ENCODE measurements at regions not wholly inside any gene's neighbourhood (a gene's known extent, or its start where the extent isn't known, plus 50 kb on each side); places are given as distances from the start of the nearest gene placed in this dataset.

DNA sequence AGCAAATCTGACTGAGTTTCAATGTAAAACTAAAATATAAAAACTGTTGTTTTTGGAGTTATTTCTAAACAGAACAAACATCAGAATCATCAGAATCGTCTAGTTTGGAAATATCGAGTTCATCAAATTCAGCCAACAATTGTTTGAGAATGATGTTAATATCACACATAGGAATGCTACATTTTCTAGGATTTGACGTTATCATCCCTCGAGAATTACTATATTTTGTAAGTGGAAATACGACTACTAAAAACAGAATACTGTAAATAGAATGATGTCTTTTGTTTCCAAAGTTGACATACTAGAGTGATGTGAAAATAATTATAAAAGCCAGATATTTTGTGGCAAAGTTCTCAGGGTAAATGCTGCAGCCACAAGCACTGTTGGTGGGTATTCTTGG, 805.9 kb downstream of the TLE1 start:
- DNase-seq = no peak

DNA sequence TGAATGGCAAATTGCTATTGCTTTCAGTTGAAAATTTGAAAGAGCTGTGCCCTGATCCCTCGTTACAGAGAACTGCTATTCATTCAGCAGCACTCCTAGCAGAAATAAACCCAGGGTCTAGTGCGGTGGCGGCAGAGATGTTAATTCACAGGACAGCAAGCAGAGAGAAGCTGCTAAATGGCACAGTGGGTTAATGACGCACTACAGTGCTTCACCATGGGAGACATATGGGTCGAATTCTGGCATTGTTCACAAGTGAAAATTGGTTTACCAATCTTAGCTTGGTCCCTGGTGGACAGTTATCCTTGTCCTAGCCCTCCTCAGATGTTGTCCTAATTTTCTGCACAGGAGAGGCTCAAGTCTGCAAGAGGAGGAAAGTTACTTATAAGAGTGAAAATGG, 807.4 kb downstream of the TLE1 start:
- DNase-seq = no peak

DNA sequence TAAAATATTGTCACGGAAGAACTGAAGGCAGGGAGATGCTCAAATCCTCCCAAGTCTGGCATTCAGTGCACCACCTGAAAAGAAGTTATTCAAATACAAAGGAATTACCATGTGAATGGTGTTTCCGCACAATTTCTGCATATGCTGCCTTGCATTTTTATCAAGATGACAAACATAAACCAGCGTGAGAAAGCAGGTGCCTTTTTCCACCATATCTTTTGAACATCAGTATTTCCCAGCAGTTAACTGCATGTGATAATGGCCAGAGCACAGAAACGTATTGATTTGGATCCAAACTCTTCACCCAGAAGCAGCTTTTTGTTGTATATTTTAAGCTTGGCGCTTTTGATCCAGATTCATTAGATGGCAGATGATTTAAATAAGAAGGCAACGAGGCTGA, 808.0 kb downstream of the TLE1 start:
- DNase-seq = no peak

DNA sequence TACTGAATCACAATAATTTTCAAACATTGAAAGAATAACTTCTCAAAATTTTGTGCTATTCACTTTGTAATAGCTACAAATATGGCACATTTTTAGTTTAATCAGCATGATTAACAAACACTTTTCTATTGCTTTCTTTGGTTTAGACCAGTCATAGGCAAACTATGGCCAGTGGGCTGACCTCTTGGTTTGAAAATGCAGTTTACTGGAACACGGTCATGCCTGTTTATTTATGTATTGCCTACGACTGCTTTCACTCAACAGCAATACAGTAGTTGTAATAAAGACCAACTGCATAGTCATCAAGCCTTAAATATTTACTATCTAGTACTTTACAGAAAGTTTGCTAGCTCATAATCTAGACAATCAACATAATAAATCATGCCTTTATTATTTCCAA, 810.8 kb downstream of the TLE1 start:
- no peak for DNase-seq

DNA sequence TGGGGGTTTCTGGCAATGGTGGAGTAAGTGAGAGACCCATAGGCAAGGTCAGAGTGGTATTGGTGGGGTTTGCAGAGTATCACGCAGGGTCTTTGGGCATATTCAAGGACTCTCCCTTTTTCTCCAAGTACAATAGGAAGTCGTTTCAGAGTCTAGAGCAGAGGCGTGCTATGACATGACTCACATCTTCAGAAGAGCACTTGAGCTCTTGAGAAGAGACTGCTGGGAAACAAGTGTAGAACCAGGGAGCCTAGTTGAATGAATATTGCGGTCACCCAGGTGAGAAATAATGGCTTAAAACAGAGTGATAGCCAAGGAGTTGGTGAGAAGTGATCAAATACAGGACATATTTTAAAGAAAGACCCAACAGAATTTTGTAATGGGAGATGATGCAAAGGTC, 813.4 kb downstream of the TLE1 start:
- no peak for DNase-seq

DNA sequence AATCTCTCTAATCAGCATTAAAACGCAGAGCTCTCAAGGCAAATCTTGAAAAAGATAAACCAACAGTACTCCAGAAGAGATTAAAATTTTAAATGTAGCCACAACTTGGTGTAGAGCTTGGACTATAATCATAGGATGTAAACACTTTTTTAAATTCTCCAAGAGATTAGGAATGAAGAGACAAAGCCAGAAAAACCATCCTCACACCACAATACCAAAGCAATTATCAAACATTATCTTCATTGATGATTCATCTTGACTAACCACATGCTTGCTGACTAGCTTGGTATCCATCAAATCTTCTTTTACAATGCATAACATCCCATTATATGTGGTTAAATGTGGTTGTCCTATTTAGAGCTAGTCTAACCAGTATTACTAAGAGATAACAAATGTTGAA, 815.1 kb downstream of the TLE1 start:
- DNase-seq = no peak

DNA sequence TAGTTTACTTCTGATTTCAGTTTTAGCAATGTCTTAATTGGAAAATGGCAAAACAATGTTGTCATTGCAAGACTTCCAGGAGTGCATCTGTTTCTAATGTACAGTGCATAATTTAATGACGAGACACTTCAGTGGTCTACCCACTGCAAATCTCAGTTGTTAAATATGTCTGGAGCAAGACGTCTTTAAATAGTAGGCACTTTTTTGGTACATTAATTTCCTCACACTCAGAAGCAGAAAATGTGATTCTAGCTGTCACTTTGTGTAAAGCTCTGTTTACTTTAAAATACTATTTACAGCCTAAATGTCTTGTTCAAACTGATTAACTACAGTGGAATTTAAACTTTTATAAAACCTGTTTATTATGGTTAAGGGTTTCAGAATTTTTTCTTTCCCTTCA, 815.5 kb downstream of the TLE1 start:
- no peak for DNase-seq

DNA sequence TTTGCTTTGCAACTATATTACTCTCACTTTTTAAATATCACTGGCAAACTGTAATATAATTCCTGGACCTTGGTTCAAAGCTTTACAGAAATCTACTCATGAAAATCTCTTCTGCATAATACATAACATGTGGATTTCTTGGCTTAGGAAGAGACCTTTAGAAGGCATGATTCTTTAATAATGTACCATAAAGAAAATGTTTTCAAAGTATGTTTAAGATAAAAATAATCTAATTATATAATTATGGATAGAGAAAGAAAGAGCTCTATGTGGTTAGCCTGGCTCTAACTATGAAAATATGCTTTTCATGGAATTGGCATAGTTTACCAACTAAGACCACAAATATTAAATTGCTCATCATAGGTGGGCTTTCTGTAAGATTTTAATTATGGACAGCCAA, 817.8 kb downstream of the TLE1 start:
- DNase-seq = no peak

DNA sequence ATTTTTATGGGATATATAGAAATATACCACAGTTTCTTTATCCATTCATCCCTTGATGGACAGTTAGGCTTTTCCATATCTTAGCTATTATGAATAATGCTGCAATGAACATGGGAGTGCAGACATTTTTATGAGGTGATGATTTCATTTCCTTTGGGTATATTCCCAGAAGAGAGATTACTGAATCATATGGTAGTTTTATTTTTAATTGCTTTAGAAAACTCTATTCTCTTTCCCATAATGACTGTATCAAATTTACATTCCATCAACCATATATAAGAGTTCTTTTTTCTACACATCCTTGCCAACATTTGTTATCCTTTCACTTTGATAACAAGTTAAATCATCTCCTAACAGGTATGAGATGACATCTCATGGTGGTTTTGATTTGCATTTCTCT, 821.6 kb downstream of the TLE1 start:
- DNase-seq = no peak

DNA sequence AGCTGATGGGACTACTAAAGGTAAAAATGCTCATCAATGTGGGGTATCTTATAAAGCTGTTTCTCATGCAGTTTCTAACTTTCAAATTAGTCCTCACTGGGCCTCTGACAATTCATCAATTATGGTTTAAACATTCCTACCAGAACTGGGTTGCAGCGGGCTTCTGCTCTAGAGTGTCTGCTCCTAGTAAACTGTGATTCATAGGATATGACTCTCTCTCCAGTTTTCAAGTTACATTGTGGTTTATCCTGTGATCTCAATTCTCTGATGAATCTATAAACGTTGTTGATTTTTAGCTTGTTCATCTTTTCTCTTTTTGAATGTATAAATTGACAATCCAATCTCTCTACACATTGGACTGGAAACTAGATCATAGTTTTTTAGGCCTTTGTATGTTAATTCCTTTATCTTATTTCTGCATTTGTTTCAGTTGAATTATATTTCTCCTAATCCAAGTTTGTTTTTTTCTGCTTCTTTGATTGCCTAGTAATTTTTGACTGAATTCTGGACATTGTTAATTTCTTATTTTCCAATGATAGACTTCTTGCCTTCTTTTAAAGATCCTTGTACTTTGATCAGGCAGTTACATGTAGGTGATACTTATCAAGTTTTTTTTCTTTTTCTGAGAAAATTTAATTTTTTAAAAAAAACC, 822.6 kb downstream of the TLE1 start:
- no peak for DNase-seq

DNA sequence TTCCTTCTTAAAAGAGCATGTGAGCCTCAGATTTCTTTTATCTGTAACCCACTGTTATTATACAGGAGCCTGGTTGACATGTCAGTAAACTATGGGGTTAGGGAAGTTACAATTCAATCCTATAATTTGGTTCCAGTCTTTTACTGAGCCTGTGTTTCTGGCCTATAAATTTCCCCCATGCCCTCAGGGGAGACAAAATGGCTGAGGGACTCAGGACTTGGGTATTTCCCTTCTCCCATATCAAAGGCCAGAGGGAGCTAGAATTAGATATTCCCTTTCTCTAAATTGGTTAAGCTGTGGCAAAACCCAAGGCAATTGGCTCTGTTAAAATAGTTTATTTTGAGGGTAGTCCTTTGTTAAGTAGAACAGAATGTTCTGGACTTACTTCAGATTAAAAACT, 823.2 kb downstream of the TLE1 start:
- no peak for DNase-seq

DNA sequence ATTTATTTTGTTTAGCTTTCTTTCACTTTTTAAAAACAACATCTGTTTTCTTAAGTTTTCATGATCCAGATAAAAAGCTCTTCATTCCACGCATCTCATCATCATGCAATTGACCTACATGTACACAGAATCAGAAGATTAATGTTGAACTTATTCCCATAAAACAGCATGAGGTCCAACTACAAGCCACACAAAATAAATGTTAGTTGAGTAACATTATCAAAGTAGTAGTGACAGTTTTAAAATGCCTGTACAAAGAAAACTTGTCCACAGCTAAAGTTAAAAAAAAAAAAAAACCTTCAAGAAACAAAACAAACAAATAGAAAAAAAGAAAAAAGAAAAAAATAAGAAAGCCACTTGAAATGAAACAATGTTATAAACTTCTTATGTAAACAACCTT, 846.3 kb downstream of the TLE1 start:
- no peak for DNase-seq

DNA sequence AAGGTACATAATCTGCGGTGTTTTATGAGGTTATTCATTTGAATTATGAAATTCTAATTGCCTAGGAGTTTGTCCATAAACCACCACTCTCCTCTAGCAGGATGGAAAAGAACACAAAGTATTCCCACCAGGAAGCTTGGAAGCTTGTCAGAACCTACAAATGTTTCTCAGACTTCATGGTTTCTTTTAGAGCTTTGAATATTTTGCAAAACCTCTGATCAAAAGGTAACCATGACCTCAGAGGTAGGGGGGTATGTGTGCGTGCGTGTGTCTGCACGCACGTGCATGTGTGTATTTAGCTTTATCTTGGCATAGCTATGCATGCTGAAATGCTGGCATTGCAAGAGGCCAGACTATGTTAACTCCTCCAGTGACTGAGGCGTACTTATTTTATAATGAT, 847.0 kb downstream of the TLE1 start:
- DNase-seq = no peak

DNA sequence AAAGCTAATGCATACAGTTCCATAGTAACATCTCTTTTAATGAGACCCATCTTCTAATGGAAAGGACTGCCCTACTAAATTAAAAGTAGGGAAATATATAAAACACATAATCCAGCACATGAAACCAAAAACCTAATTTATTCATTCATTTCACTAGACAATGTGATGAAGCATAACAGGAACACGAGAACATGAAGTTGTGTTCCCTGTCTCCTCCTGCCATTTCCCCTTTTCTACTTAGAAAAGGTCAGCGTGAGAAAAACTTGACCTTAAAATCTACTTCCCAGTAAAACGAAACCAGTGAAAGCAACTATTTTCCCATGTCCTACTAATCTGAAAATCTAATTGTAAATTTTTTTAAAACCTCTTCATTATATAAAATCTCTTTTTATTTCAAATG, 847.5 kb downstream of the TLE1 start:
- DNase-seq = no peak

DNA sequence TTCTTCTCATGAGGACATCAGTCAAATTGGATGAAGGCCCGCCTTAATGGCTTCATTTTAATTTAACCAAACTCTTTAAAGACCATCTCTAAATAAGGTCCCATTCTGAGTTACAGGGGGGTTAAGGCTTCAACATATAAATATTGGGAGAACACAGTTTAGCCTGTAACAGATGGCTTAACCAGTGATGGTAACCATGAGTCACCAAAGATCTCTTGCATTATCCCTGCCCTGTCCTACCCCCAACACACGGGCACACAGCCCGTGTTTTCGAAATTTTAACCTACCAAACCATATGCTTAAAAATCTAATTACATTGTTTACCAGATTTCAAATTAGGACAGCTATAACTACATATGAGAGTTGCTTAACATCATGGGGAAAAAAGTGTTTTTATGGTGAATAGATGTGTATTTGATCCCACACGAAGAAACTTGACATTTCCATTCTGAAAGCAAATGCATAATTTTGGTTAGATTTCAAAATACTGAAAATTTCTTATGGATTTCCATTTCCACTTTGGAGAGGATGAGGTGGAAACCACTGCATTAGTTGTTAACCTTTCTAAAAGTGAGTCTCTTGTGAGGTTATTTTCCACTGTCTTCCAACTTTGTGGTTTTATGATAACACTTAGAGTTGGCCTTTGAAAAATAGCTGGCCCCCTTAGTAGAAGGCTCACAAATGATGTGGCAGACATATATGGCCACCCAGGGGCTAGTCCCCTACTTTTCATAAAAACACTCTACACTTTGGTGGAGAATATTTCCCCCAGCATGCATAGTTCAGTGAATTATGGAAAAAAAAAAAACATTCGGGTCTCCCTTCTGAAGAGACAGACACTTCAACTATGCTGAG, 849.3 kb downstream of the TLE1 start:
- no peak for DNase-seq

DNA sequence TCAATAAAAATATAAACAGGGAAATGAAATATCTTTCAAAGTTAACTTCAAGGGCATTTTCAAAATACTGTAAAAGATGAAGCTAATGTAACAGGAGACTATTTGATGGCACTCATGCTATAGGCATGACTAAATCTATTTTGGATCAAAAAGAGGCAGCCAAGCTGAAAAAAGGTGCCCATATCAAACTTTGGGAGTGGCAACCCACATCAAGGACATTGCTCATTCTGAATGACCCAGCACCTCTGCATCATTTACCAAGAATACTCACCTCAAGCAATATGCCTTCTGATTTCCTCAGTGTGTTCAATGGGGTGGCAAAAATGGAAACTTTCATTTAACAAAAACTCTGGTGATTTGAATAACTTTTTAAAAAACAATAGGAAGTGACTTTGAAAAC, 853.3 kb downstream of the TLE1 start:
- no peak for DNase-seq

DNA sequence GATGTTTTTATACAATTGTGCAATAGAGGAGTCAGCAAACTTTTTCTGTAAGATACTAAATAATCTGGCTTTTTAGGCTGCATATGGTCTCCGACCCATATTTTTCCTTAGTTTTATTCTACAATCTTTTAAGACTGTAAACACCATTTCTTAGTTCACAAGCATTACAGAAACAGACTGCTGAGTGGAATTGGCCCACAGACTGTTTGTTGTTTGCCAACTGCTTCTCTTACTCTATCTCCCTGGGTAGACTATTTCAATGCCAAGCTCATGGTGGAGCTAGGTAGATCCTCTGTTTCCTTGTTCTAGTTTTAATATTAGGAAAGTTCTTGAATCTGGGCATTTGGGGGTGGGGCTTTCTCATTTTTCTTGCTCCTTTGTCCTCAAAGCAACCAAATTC, 857.6 kb downstream of the TLE1 start:
- no peak for DNase-seq

DNA sequence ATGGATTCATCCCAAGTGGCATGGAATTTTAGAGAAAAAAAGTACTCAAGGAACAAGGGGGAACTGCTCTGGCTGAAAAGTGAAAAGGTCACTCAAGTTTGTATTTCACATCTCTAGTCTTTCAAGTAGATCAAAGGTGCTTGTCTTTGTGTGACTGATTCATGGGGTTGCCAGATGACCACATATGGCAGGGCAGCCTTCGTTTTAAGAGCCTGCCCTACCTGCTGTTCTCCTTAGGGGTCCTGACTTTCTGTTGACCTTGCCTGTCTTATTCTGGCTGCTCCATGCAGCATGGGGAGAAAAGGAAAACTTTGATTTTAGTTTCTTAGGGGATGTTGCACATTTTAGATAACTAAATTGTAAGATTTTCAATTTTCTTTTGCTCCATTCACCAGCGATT, 877.7 kb downstream of the TLE1 start:
- DNase-seq = no peak

DNA sequence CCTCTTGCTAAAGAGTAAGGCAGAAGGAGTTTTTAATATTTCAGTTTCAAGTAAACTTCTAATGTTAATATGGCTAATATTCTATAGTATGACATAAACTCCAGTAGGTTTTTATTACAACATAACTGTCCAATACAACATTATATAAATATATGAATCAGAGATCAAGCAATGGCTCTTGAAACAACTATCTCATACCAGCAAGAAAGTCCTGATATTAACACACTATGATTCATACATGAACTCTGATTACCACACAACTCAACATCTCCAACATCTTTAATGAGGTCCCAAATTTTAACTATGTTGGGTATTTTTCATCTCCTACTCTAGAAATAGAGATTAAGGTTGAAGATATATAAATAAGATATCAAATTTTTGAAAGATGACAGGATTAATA, 878.3 kb downstream of the TLE1 start:
- no peak for DNase-seq

DNA sequence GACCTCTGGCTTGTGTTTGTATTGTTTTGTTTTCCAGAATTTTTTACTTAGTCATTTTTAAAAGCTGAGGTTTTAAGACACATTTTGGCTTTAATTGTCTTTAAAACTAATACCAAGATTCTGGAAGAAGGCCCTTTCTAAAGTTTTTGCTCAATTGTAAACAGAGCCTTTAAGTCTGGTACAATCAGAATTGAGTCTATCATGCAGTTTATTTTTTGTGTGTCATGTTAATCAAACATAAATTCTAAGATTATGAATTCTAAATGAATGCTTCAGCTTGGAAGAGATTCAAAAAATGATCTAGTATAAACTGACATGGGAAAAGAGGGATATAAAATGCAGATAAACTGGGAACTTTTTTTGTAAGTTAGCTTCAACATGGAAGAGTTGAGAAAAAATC, 882.7 kb downstream of the TLE1 start:
- no peak for DNase-seq

DNA sequence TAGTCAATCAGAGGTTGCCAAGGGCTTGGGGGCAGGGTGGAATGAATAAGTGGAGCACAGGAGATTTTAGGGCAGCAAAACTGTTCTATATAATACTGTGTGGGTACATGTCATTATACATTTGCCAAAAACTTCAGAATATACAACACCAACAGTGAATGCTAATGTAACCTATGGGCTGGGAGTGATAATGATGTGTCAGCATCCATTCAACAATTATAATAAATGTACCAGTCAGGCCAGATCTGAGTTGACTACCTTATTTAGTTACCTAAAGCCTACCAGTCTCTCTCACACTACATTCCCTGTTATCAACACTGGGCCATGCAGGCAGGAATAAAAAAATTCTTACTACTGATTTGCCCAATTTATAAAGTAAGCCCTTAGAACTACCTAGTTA, 884.5 kb downstream of the TLE1 start:
- no peak for DNase-seq

DNA sequence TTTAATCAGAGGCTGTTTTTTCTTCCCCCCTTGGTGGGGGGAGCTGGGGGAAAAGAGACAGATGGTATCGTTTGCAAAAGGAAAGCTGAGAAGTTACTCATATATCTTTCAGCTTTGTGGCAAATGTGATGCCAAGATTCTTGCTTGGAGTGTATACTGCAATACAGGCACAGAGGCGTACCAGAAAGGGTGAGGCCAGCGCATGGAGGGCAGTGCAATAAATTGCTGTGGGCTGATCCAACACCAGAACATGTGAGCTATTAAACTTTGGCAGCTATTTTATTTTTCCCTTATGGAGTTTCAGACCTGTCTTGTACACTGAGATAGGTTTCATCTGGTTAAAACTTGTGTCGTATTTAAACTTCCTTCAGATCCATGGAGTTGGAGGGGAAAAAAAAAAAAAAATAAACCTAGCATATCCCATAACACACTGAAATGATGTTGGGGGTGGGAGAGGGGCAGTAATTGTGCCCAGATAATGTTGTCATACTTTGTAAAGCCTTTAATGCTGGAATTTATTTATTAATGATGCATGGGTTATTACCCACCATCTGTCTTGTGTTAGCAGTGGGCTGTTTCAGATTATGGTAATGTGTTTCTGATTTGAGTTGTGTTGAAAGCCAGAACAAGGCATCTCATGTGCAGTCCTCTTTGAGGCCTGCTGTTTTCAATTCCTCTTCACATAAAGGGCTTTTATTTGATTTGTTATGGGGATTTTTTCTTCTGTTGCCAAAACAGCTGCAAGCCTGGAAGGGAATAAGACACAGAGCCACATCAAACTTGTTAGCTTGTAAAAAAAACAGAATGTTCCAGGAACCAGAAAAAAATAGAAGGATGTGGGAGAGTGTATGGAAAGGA, 891.3 kb downstream of the TLE1 start:
- DNase-seq = no peak

DNA sequence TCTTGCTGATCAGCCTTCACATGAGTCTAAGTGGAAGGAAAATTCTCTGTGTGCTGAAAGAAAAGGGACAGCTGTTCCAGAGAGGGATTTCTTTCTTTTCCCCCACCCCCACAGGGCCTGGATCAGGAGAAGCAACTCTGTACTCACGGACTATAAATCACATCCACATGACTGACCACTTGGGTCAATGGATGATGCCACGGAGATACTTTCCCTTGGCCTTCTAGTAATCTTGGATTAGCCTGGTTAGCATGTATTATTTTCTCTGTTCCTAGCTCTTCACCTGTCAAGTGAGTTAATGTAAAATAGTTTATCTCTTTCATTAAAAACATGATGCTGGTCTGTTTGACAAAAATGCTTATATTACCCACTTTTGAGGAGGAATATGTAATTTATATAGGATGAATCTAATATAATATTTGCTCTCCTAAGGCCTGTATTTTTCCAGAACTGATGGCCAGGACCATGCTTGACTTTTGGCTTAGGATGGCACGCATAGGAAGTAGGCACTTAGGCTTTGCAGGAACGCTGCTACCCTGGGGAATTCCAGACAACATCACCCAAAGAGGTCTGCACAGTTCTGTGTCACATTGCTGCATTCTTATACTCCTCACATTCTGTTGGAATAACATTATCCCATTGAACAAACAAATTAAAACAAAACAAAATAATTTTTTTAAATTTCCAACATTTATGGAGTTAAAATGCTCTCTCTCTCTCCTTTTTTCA, 892.1 kb downstream of the TLE1 start:
- DNase-seq = no peak
